Neural progenitor cell (in vitro differentiated cells): ENCODE measurements at regions not wholly inside any gene's neighbourhood (a gene's known extent, or its start where the extent isn't known, plus 50 kb on each side); places are given as distances from the start of the nearest gene placed in this dataset.

Source experiments
- DNase-seq: peaks from one replicate; pipeline ENCODE4 v3.0.0-alpha.2; 2016; ENCODE audit warnings: low spot score
- H2AFZ ChIP-seq: fragments of 200-600 bp; sonication (generic); replicated peaks from 2 replicates; pipeline ENCODE4 v1.6.1; 2016; ENCODE audit warnings: antibody characterized with exemption
- H3F3A ChIP-seq: fragments of 200-600 bp; sonication (generic); 2 replicates; pipeline ENCODE4 v1.6.1; 2016; ENCODE audit warnings: antibody characterized with exemption, low read depth
- H3K27ac ChIP-seq: fragments of 200-600 bp; sonication (generic); 2 replicates; pipeline ENCODE4 v1.5.1; 2016; ENCODE audit warnings: mild to moderate bottlenecking
- H3K27me3 ChIP-seq: fragments of 200-600 bp; sonication (generic); 2 replicates; pipeline ENCODE4 v1.6.1; 2016; ENCODE audit warnings: mild to moderate bottlenecking, moderate library complexity
- H3K36me3 ChIP-seq: fragments of 200-600 bp; sonication (generic); 2 replicates; pipeline ENCODE4 v1.5.1; 2016
- H3K4me1 ChIP-seq: fragments of 200-600 bp; sonication (generic); 2 replicates; pipeline ENCODE4 v1.6.1; 2016; ENCODE audit warnings: mixed run types
- H3K4me2 ChIP-seq: fragments of 200-600 bp; sonication (generic); 2 replicates; pipeline ENCODE4 v1.6.1; 2016
- H3K4me3 ChIP-seq: fragments of 200-600 bp; sonication (generic); 2 replicates; pipeline ENCODE4 v1.5.1; 2016
- H3K79me2 ChIP-seq: fragments of 200-600 bp; sonication (generic); 2 replicates; pipeline ENCODE4 v1.6.1; 2016; ENCODE audit warnings: low read depth
- H3K9ac ChIP-seq: fragments of 200-600 bp; sonication (generic); 2 replicates; pipeline ENCODE4 v1.6.1; 2016
- H3K9me3 ChIP-seq: fragments of 200-600 bp; sonication (generic); 2 replicates; pipeline ENCODE4 v1.5.1; 2016; ENCODE audit warnings: low read depth
- H4K20me1 ChIP-seq: fragments of 200-600 bp; sonication (generic); 2 replicates; pipeline ENCODE4 v1.6.1; 2016; ENCODE audit warnings: low read depth
- H3K27ac Mint-ChIP-seq: 3 replicates; pipeline ENCODE4 v1.8.0; 2021; ENCODE audit warnings: mixed read lengths
- H3K27me3 Mint-ChIP-seq: 2 replicates; pipeline ENCODE4 v1.8.0; 2022; ENCODE audit warnings: low read depth, mild to moderate bottlenecking, inconsistent platforms, moderate library complexity, mixed read lengths; ENCODE audit not compliant: insufficient read depth
- H3K36me3 Mint-ChIP-seq: 3 replicates; pipeline ENCODE4 v1.8.0; 2021; ENCODE audit warnings: mixed read lengths
- H3K4me1 Mint-ChIP-seq: 3 replicates; pipeline ENCODE4 v1.8.0; 2021; ENCODE audit warnings: mixed read lengths
- H3K4me3 Mint-ChIP-seq: 3 replicates; pipeline ENCODE4 v1.8.0; 2021; ENCODE audit warnings: mild to moderate bottlenecking, moderate library complexity, mixed read lengths
- H3K9me3 Mint-ChIP-seq: 3 replicates; pipeline ENCODE4 v1.8.0; 2020; ENCODE audit warnings: mixed read lengths
- EZH2 ChIP-seq: fragments of 200-600 bp; sonication (generic); IDR thresholded peaks from 2 replicates; pipeline ENCODE4 v1.6.1; 2017; ENCODE audit warnings: antibody characterized with exemption, mild to moderate bottlenecking, moderate library complexity
- EZH2phosphoT487 ChIP-seq: fragments of 200-600 bp; sonication (generic); IDR thresholded peaks from 2 replicates; pipeline ENCODE4 v1.6.1; 2017; ENCODE audit warnings: antibody characterized with exemption
- TF ChIP-seq, protein P1 (sequence below): fragments of 200-600 bp; sonication (generic); IDR thresholded peaks from 2 replicates; pipeline ENCODE4 v1.5.1; 2017; ENCODE audit warnings: antibody characterized with exemption, mild to moderate bottlenecking

DNA sequence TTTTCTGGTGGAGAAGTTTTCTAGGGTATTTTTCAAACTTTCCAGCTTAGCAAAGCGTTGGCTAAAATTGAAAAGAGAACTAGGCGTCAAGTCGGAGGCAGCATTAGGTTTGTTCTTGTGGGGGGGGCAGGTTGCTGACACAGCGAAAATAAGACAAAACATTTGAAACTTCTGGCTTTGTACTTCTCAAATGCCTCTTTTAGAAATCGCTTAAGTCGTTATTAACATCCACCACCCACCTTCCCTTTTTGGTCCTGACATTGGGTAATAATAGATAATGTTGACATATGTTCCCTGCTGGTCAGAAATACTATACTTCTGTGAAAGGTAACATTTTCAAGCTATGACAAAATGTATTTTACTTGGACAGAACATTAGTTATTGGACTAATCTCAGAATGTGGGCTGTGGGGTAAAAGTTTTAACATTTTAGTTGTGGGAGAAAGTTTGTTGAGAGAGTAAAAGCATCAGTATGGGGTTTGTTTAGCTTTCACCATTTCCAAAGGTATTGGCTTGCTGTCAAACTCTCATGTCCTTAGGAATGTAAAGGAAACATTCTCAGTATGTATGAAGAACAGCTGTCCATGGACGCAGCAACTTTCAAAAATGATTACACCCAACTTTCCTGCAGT is 88.1 kb upstream of the ZEB2 start:
- H2AFZ ChIP-seq: no peak overlapping the region
- H3K36me3 Mint-ChIP-seq: no peaks in the 10 kb centered on the region
- H3K4me3 ChIP-seq: no peak overlapping the region
- H3K4me3 Mint-ChIP-seq: no peak overlapping the region
- H3K79me2 ChIP-seq: no peaks in the 10 kb centered on the region
- DNase-seq: no peak
- no peaks in the 10 kb centered on the region for H3K4me1 Mint-ChIP-seq
- H3F3A ChIP-seq: no peaks in the 10 kb centered on the region
- H3K4me1 ChIP-seq: no peaks in the 10 kb centered on the region
- no peak overlapping the region for H3K27ac ChIP-seq
- H3K9me3 Mint-ChIP-seq: peaks cover 2% of the 10 kb centered on the region
- H4K20me1 ChIP-seq: no peaks in the 10 kb centered on the region
- no peak for TF ChIP-seq EZH2phosphoT487
- TF ChIP-seq, protein P1, sequence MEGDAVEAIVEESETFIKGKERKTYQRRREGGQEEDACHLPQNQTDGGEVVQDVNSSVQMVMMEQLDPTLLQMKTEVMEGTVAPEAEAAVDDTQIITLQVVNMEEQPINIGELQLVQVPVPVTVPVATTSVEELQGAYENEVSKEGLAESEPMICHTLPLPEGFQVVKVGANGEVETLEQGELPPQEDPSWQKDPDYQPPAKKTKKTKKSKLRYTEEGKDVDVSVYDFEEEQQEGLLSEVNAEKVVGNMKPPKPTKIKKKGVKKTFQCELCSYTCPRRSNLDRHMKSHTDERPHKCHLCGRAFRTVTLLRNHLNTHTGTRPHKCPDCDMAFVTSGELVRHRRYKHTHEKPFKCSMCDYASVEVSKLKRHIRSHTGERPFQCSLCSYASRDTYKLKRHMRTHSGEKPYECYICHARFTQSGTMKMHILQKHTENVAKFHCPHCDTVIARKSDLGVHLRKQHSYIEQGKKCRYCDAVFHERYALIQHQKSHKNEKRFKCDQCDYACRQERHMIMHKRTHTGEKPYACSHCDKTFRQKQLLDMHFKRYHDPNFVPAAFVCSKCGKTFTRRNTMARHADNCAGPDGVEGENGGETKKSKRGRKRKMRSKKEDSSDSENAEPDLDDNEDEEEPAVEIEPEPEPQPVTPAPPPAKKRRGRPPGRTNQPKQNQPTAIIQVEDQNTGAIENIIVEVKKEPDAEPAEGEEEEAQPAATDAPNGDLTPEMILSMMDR: no peak
- TF ChIP-seq EZH2: no peak
- no peak overlapping the region for H3K4me2 ChIP-seq
- H3K27ac Mint-ChIP-seq: no peak overlapping the region
- no peaks in the 10 kb centered on the region for H3K27me3 Mint-ChIP-seq
- no peaks in the 10 kb centered on the region for H3K9me3 ChIP-seq
- no peaks in the 10 kb centered on the region for H3K36me3 ChIP-seq
- no peaks in the 10 kb centered on the region for H3K27me3 ChIP-seq
- H3K9ac ChIP-seq: no peak overlapping the region

DNA sequence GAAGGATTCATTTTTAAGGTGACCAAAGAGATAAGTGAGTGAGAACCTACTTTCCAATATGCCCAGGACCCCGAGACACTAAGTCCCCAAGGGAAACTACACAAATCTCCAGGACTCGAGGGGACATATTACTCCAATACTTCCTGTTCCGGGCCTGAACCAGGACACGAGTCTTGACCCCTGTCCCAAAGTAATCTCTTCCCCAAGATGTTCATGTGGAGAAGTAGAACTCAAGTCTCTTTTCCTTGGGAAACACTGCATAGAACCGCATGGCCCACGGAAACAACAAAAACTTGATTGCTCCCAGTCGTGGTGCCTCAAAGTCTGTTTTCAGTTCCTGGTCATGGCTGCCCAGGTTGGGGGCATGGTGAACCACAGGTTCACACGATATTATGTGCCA is 87.2 kb upstream of the ZEB2 start:
- H2AFZ ChIP-seq: no peak overlapping the region
- H3K9ac ChIP-seq: no peak overlapping the region
- Mint-ChIP-seq H3K9me3 (peaks cover 2% of the 10 kb centered on the region), H3K27ac (no peak overlapping the region), H3K4me1 (no peaks in the 10 kb centered on the region), H3K27me3 (no peaks in the 10 kb centered on the region), H3K36me3 (no peaks in the 10 kb centered on the region), H3K4me3 (no peak overlapping the region)
- no peak overlapping the region for H3K4me2 ChIP-seq
- no peaks in the 10 kb centered on the region for H3K4me1 ChIP-seq
- no peak overlapping the region for H3K27ac ChIP-seq
- H3K79me2 ChIP-seq: no peaks in the 10 kb centered on the region
- TF ChIP-seq, protein P1: no peak
- H4K20me1 ChIP-seq: no peaks in the 10 kb centered on the region
- H3K36me3 ChIP-seq: no peaks in the 10 kb centered on the region
- no peaks in the 10 kb centered on the region for H3K9me3 ChIP-seq
- H3K27me3 ChIP-seq: no peaks in the 10 kb centered on the region
- no peak for DNase-seq
- no peaks in the 10 kb centered on the region for H3F3A ChIP-seq
- no peak overlapping the region for H3K4me3 ChIP-seq

DNA sequence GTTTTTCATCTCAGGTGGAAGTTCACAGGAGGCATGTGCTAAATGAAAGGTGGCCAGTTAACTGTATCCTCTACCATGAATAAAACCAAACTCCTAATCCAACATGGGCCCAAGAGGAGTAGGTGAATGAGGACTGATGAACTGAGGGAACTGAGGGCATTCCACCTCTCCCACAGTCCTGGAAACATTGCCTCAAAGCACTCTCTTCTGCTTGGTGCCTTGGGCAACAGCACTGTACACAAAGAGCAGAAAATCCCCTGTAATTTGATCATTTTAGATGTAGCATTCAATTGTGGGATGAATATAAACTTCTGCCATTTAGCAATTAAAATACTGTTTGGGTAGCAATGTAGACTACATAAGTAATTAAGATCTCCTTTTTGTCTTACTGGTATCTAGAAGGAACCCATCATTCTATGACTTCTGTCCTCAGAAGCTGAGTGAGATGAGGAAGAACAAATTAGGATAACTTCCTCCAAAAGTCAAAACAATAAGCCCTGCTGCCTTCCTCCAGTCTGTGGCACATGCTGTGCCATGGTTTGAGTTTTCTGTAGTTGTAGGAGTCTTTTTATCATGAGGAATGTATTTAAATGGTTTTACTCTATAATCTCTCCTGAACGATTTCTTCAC is 86.7 kb upstream of the ZEB2 start:
- Histone ChIP-seq H3K4me3 (no peak overlapping the region), H3F3A (no peaks in the 10 kb centered on the region), H3K36me3 (no peaks in the 10 kb centered on the region), H3K9me3 (no peaks in the 10 kb centered on the region), H3K27ac (no peak overlapping the region), H4K20me1 (no peaks in the 10 kb centered on the region), H3K9ac (no peak overlapping the region), H3K4me1 (no peaks in the 10 kb centered on the region), H3K79me2 (no peaks in the 10 kb centered on the region), H3K27me3 (no peaks in the 10 kb centered on the region), H3K4me2 (no peak overlapping the region), H2AFZ (peak overlapping the region; percentile 43)
- no peak for DNase-seq
- H3K4me1 Mint-ChIP-seq: no peaks in the 10 kb centered on the region
- H3K36me3 Mint-ChIP-seq: no peaks in the 10 kb centered on the region
- no peaks in the 10 kb centered on the region for H3K27me3 Mint-ChIP-seq
- H3K4me3 Mint-ChIP-seq: no peak overlapping the region
- TF ChIP-seq, protein P1: no peak
- TF ChIP-seq EZH2phosphoT487 (no peak), EZH2 (no peak)
- peaks cover 4% of the 10 kb centered on the region for H3K9me3 Mint-ChIP-seq
- no peak overlapping the region for H3K27ac Mint-ChIP-seq
